ENCODE measurements at regions not wholly inside any gene's neighbourhood (a gene's known extent, or its start where the extent isn't known, plus 50 kb on each side); places are given as distances from the start of the nearest gene placed in this dataset.

DNA sequence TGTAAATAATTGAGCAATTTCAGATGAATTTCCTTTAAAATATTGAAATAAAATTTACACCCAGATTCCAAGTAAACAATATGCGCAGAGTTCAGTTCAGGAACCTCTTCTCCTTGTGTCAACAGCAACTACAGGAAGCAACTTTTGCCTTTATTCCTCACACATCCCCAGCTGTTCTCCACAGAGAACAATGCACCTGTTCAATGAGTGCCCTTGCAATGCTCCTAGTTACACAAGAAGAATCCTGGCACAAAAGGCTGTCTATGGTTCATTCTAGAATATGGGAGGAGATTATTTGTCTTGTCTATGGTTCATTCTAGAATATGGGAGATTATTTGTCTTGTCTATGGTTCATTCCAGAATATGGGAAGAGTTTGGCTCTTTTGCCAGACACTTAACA is 454.9 kb downstream of the BTBD3 start:
- Mint-ChIP-seq H3K36me3 (ENCODE audit: insufficient read depth in 1 of 3, low read depth in 3 of 3) (no peaks in the 10 kb centered on the region), H3K4me3 (no peak overlapping the region), H3K4me1 (0 out of 4 replicates have a peak, but pooled peaks cover 0 to 3% of the 10 kb centered on the region in 2 experiments), H3K27me3 (ENCODE audit: low read depth) (no peaks in the 10 kb centered on the region), H3K9me3 (peaks cover 0 to 4% of the 10 kb centered on the region in 2 experiments; a peak in 1 of 5 replicates), H3K27ac (peak overlapping the region in 1 of 3 experiments; percentile 45; a peak in 1 of 7 replicates)
- H3K14ac ChIP-seq (ENCODE audit: insufficient read depth, low read length), result no peak overlapping the region
- no peak overlapping the region for H2BK5ac ChIP-seq (ENCODE audit: insufficient read length, low read length)
- no peak overlapping the region for H3K4me2 ChIP-seq (ENCODE audit: insufficient read depth, insufficient read length, low read length)
- no peak overlapping the region for H2BK120ac ChIP-seq (ENCODE audit: low read depth, low read length, poor library complexity, severe bottlenecking)
- no peak overlapping the region for H2BK15ac ChIP-seq (ENCODE audit: low read depth, low read length)
- H3K23me2 ChIP-seq (ENCODE audit: insufficient read length, low read depth, low read length, poor library complexity, severe bottlenecking), result no peaks in the 10 kb centered on the region
- no peaks in the 10 kb centered on the region for H3K9me3 ChIP-seq (ENCODE audit: control insufficient read depth, low read depth, low read length)
- no peak overlapping the region for H4K5ac ChIP-seq (ENCODE audit: insufficient read length, low read depth, low read length)
- H3K23ac ChIP-seq (ENCODE audit: insufficient read length, low read depth, low read length), result no peak overlapping the region
- no peak overlapping the region for H3K4ac ChIP-seq (ENCODE audit: low read depth, low read length)
- H2BK20ac ChIP-seq (ENCODE audit: low read depth, low read length, poor library complexity, severe bottlenecking), result no peak overlapping the region
- no peak overlapping the region for H2BK12ac ChIP-seq (ENCODE audit: insufficient read length, low read depth, low read length)
- H3K79me2 ChIP-seq (ENCODE audit: insufficient read depth, low read length), result no peaks in the 10 kb centered on the region
- H2AK5ac ChIP-seq (ENCODE audit: insufficient read length, low read length), result no peak overlapping the region
- H4K20me1 ChIP-seq (ENCODE audit: control insufficient read depth, insufficient read depth, insufficient read length), result no peaks in the 10 kb centered on the region
- H3K27ac ChIP-seq (ENCODE audit: insufficient read length, low read depth, low read length), result no peak overlapping the region
- no peak overlapping the region for H3K9ac ChIP-seq (ENCODE audit: extremely low read depth, insufficient read length, low read length)
- H4K91ac ChIP-seq (ENCODE audit: insufficient read length, low read depth, low read length), result no peak overlapping the region
- no peak overlapping the region for H2AFZ ChIP-seq (ENCODE audit: low read length)
- TF ChIP-seq, protein P1, sequence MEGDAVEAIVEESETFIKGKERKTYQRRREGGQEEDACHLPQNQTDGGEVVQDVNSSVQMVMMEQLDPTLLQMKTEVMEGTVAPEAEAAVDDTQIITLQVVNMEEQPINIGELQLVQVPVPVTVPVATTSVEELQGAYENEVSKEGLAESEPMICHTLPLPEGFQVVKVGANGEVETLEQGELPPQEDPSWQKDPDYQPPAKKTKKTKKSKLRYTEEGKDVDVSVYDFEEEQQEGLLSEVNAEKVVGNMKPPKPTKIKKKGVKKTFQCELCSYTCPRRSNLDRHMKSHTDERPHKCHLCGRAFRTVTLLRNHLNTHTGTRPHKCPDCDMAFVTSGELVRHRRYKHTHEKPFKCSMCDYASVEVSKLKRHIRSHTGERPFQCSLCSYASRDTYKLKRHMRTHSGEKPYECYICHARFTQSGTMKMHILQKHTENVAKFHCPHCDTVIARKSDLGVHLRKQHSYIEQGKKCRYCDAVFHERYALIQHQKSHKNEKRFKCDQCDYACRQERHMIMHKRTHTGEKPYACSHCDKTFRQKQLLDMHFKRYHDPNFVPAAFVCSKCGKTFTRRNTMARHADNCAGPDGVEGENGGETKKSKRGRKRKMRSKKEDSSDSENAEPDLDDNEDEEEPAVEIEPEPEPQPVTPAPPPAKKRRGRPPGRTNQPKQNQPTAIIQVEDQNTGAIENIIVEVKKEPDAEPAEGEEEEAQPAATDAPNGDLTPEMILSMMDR (conservative IDR thresholded peaks at IDR 0.05), result no peak
- H3K18ac ChIP-seq (ENCODE audit: insufficient read length, low read depth, low read length), result no peak overlapping the region
- H4K8ac ChIP-seq (replicated peaks; ENCODE audit: insufficient read length, low read depth, low read length), result no peak overlapping the region
- no peaks in the 10 kb centered on the region for H3K27me3 ChIP-seq (ENCODE audit: insufficient read depth, low read length)
- no peaks in the 10 kb centered on the region for H3K79me1 ChIP-seq (ENCODE audit: insufficient read depth, low read depth, low read length, poor library complexity, severe bottlenecking)
- no peak overlapping the region for H3K56ac ChIP-seq (ENCODE audit: insufficient read length, low read depth, low read length)
- H3T11ph ChIP-seq (ENCODE audit: low read length), result no peak overlapping the region
- WGBS (ENCODE audit: extremely low coverage, insufficient read length, low lambda C conversion rate), result no CpG with 5 or more reads among the region's 1 CpG
- DNase-seq, result no peak
- H3K4me1 ChIP-seq (ENCODE audit: insufficient read depth, low read length), result no peaks in the 10 kb centered on the region; the same call in 1 of the 2 replicates
